HEK293 (cell line): ENCODE measurements at regions not wholly inside any gene's neighbourhood (a gene's known extent, or its start where the extent isn't known, plus 50 kb on each side); places are given as distances from the start of the nearest gene placed in this dataset.

Source experiments
- CTCF ChIA-PET: fragments of 350-600 bp; formaldehyde crosslinking; extraction: SDS; loops from one replicate; lab custom pipeline; 2021; ENCODE audit warnings: antibody characterized with exemption; lab: Yijun Ruan, JAX
- POLR2A ChIA-PET: fragments of 300-600 bp; formaldehyde crosslinking; extraction: SDS; loops from one replicate; lab custom pipeline; 2020; ENCODE audit warnings: antibody characterized with exemption, inconsistent platforms; lab: Yijun Ruan, JAX
- H3K27ac ChIP-seq: fragments of 200-500 bp; sonication (Bioruptor generic); 2 replicates; pipeline ENCODE4 v1.5.1; 2014; ENCODE audit warnings: low read depth, low read length, control low read depth, inconsistent platforms; ENCODE audit errors: extremely low read depth
- H3K36me3 ChIP-seq, 2 experiments: fragments of 200-500 bp in 1 of 2; sonication (Bioruptor generic) in 1 of 2; 1 replicate in 1 of 2; 2 replicates in 1 of 2; pipeline ENCODE4 v1.5.1; 2014 to 2017; ENCODE audit warnings: inconsistent platforms in 2 of 2, low read length in 2 of 2; ENCODE audit not compliant: control insufficient read depth in 2 of 2, insufficient read depth in 1 of 2
- H3K4me1 ChIP-seq: fragments of 200-500 bp; sonication (Bioruptor generic); 2 replicates; pipeline ENCODE4 v1.5.1; 2014; ENCODE audit warnings: mild to moderate bottlenecking, low read length, inconsistent platforms; ENCODE audit not compliant: control insufficient read depth, insufficient read depth
- H3K4me3 ChIP-seq: 2 replicates; pipeline ENCODE4 v1.5.1; 2011; ENCODE audit warnings: low read depth, mild to moderate bottlenecking, control low read depth, low read length, moderate library complexity
- H3K9me3 ChIP-seq: fragments of 200-500 bp; sonication (Bioruptor generic); 2 replicates; pipeline ENCODE4 v1.5.1; 2014; ENCODE audit warnings: low read depth, low read length, inconsistent platforms; ENCODE audit not compliant: control insufficient read depth, insufficient read depth
- GFI1B ChIP-seq: fragments of 450-650 bp; formaldehyde crosslinking; IDR thresholded peaks from 2 replicates; pipeline ENCODE4 v1.5.1; 2016; ENCODE audit warnings: missing biosample characterization, missing genetic modification characterization
- HIC1 ChIP-seq: fragments of 450-650 bp; formaldehyde crosslinking; IDR thresholded peaks from 2 replicates; pipeline ENCODE4 v1.5.1; 2016; ENCODE audit warnings: missing biosample characterization, missing genetic modification characterization
- OSR2 ChIP-seq: fragments of 450-650 bp; formaldehyde crosslinking; IDR thresholded peaks from 2 replicates; pipeline ENCODE4 v1.5.1; 2016; ENCODE audit warnings: missing biosample characterization, missing genetic modification characterization
- OVOL3 ChIP-seq: fragments of 450-650 bp; formaldehyde crosslinking; IDR thresholded peaks from 2 replicates; pipeline ENCODE4 v1.5.1; 2016; ENCODE audit warnings: missing biosample characterization, missing genetic modification characterization
- PRDM6 ChIP-seq: fragments of 450-650 bp; formaldehyde crosslinking; IDR thresholded peaks from 2 replicates; pipeline ENCODE4 v1.5.1; 2017; ENCODE audit warnings: missing biosample characterization, missing genetic modification characterization
- SP3 ChIP-seq: fragments of 450-650 bp; formaldehyde crosslinking; IDR thresholded peaks from 2 replicates; pipeline ENCODE4 v1.5.1; 2016; ENCODE audit warnings: missing biosample characterization, missing genetic modification characterization
- ZBTB20 ChIP-seq: fragments of 450-650 bp; formaldehyde crosslinking; IDR thresholded peaks from 2 replicates; pipeline ENCODE4 v1.5.1; 2016; ENCODE audit warnings: missing biosample characterization, missing genetic modification characterization
- ZNF18 ChIP-seq: fragments of 450-650 bp; formaldehyde crosslinking; IDR thresholded peaks from 2 replicates; pipeline ENCODE4 v1.5.1; 2016; ENCODE audit warnings: missing biosample characterization, missing genetic modification characterization
- ZNF19 ChIP-seq: fragments of 450-650 bp; formaldehyde crosslinking; IDR thresholded peaks from 2 replicates; pipeline ENCODE4; 2016; ENCODE audit warnings: missing biosample characterization, missing genetic modification characterization, low read depth
- ZNF362 ChIP-seq: fragments of 450-650 bp; formaldehyde crosslinking; IDR thresholded peaks from 2 replicates; pipeline ENCODE4 v1.5.1; 2016; ENCODE audit warnings: missing biosample characterization, missing genetic modification characterization
- ZNF398 ChIP-seq: fragments of 450-650 bp; formaldehyde crosslinking; IDR thresholded peaks from 2 replicates; pipeline ENCODE4 v1.5.1; 2017; ENCODE audit warnings: missing biosample characterization, missing genetic modification characterization
- ZNF416 ChIP-seq: fragments of 450-650 bp; formaldehyde crosslinking; IDR thresholded peaks from 2 replicates; pipeline ENCODE4 v1.5.1; 2016; ENCODE audit warnings: missing biosample characterization, missing genetic modification characterization
- ZNF423 ChIP-seq: fragments of 450-650 bp; formaldehyde crosslinking; IDR thresholded peaks from 2 replicates; pipeline ENCODE4 v1.5.1; 2016; ENCODE audit warnings: missing biosample characterization, missing genetic modification characterization
- ZNF518A ChIP-seq: fragments of 450-650 bp; formaldehyde crosslinking; conservative IDR thresholded peaks from 2 replicates; pipeline ENCODE4 v1.5.1; 2016; ENCODE audit warnings: low read depth, missing biosample characterization, missing genetic modification characterization
- ZNF548 ChIP-seq: fragments of 450-650 bp; formaldehyde crosslinking; IDR thresholded peaks from 2 replicates; pipeline ENCODE4 v1.5.1; 2016; ENCODE audit warnings: missing biosample characterization, missing genetic modification characterization
- ZNF623 ChIP-seq: fragments of 450-650 bp; formaldehyde crosslinking; IDR thresholded peaks from 2 replicates; pipeline ENCODE4 v1.5.1; 2016; ENCODE audit warnings: missing biosample characterization, missing genetic modification characterization
- ZNF785 ChIP-seq: fragments of 450-650 bp; formaldehyde crosslinking; IDR thresholded peaks from 2 replicates; pipeline ENCODE4 v1.5.1; 2016; ENCODE audit warnings: missing biosample characterization, missing genetic modification characterization

- no peaks in the 10 kb centered on the region for H3K9me3 ChIP-seq
- TF ChIP-seq ZNF623 (tag by site-specific recombination) (peak; percentile 82), SP3 (tag by site-specific recombination) (no peak), ZNF362 (tag by site-specific recombination) (no peak), ZNF398 (tag by site-specific recombination) (no peak), ZNF518A (tag by site-specific recombination) (no peak)
- H3K36me3 ChIP-seq = no peaks in the 10 kb centered on the region
- H3K4me3 ChIP-seq = no peak overlapping the region
- POLR2A ChIA-PET = no interaction called here
- H3K4me1 ChIP-seq = no peaks in the 10 kb centered on the region
- no peak overlapping the region for H3K27ac ChIP-seq
- CTCF ChIA-PET = no interaction called here
These were observed 354.3 kb upstream of the CNR1 start for GRCh38 chr6:88520445-88520844.

- H3K27ac ChIP-seq = no peak overlapping the region
- ChIA-PET CTCF (interaction anchor here (1.4 kb wide), 1 partner anchor 22 kb away, joined by 4 read pairs; no protein-coding TSS in a partner anchor), POLR2A (no interaction called here)
- no peak overlapping the region for H3K4me3 ChIP-seq
- TF ChIP-seq OSR2 (tag by site-specific recombination) = no peak
- no peak for TF ChIP-seq OVOL3 (tag by site-specific recombination)
- TF ChIP-seq GFI1B (tag by site-specific recombination) = no peak
- TF ChIP-seq, all 188 proteins: peak for 0
- H3K4me1 ChIP-seq = no peaks in the 10 kb centered on the region
- no peaks in the 10 kb centered on the region for H3K9me3 ChIP-seq
- no peaks in the 10 kb centered on the region for H3K36me3 ChIP-seq
These were observed 353.8 kb upstream of the CNR1 start for GRCh38 chr6:88520017-88520338.

GRCh38 chr6:88519301-88520016, 353.3 kb upstream of the CNR1 start:
- no peak overlapping the region for H3K27ac ChIP-seq
- no peak for TF ChIP-seq ZNF548 (tag by site-specific recombination)
- no peak for TF ChIP-seq ZNF785
- no peak for TF ChIP-seq ZBTB20 (tag by site-specific recombination)
- no peak for TF ChIP-seq ZNF423 (tag by site-specific recombination)
- TF ChIP-seq ZNF19 = no peak
- no peak for TF ChIP-seq ZNF416
- no peak for TF ChIP-seq PRDM6
- no peak for TF ChIP-seq ZNF18 (tag by site-specific recombination)
- no peak for TF ChIP-seq HIC1 (tag by site-specific recombination)

More at GRCh38 chr6:88519301-88520016, 353.3 kb upstream of the CNR1 start:
- POLR2A ChIA-PET = no interaction called here
- Histone ChIP-seq H3K9me3 (no peaks in the 10 kb centered on the region), H3K4me1 (no peaks in the 10 kb centered on the region), H3K36me3 (no peaks in the 10 kb centered on the region), H3K4me3 (no peak overlapping the region)
- CTCF ChIA-PET = interaction anchor here (1.1 to 1.4 kb wide), 3 partner anchors 13 to 110 kb away, joined by 3 to 4 read pairs (median 3); no protein-coding TSS in a partner anchor
